IMR-90 (cell line): ENCODE measurements at regions not wholly inside any gene's neighbourhood (a gene's known extent, or its start where the extent isn't known, plus 50 kb on each side); places are given as distances from the start of the nearest gene placed in this dataset.
"Not testable (repeated sequence)": the region's sequence is repeated elsewhere in the genome, so short reads cannot be mapped to it uniquely, and the experiment has no call there.

ENCODE experiments used
- MXI1 ChIP-seq: IDR thresholded peaks from 2 replicates; pipeline ENCODE4 v1.6.1; 2012; ENCODE audit warnings: low read depth, mild to moderate bottlenecking, low read length, moderate library complexity, borderline replicate concordance
- POLR2A ChIP-seq: IDR thresholded peaks from 2 replicates; pipeline ENCODE4 v1.6.1; 2012; ENCODE audit warnings: mild to moderate bottlenecking, low read depth, low read length
- TF ChIP-seq, protein P1 (sequence below): conservative IDR thresholded peaks from 2 replicates; pipeline ENCODE4 v1.5.1; 2012; ENCODE audit warnings: mild to moderate bottlenecking, low read depth, low read length, improper control_type of control experiment

- TF ChIP-seq, protein P1, sequence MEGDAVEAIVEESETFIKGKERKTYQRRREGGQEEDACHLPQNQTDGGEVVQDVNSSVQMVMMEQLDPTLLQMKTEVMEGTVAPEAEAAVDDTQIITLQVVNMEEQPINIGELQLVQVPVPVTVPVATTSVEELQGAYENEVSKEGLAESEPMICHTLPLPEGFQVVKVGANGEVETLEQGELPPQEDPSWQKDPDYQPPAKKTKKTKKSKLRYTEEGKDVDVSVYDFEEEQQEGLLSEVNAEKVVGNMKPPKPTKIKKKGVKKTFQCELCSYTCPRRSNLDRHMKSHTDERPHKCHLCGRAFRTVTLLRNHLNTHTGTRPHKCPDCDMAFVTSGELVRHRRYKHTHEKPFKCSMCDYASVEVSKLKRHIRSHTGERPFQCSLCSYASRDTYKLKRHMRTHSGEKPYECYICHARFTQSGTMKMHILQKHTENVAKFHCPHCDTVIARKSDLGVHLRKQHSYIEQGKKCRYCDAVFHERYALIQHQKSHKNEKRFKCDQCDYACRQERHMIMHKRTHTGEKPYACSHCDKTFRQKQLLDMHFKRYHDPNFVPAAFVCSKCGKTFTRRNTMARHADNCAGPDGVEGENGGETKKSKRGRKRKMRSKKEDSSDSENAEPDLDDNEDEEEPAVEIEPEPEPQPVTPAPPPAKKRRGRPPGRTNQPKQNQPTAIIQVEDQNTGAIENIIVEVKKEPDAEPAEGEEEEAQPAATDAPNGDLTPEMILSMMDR: not testable (repeated sequence)
- not testable (repeated sequence) for TF ChIP-seq POLR2A, MXI1
Measured at GRCh38 chr6:109915748-109916147, 62.4 kb upstream of the GPR6 start.
